Mesothelial cell of epicardium (in vitro differentiated cells): ENCODE measurements at regions not wholly inside any gene's neighbourhood (a gene's known extent, or its start where the extent isn't known, plus 50 kb on each side); places are given as distances from the start of the nearest gene placed in this dataset.
"Not testable (repeated sequence)": the region's sequence is repeated elsewhere in the genome, so short reads cannot be mapped to it uniquely, and the experiment has no call there.

Experiments
- DNase-seq, 2 experiments: peaks; one replicate each; pipeline ENCODE4 v3.0.0; 2021; ENCODE audit warnings: low spot score in 2 of 2; ENCODE audit not compliant: unreplicated experiment in 2 of 2
- H3K27ac Mint-ChIP-seq: 2 replicates; pipeline ENCODE4 v1.8.0; 2021; ENCODE audit warnings: mixed read lengths
- H3K27me3 Mint-ChIP-seq: 2 replicates; pipeline ENCODE4 v1.8.0; 2021; ENCODE audit warnings: low read depth, mixed read lengths
- H3K36me3 Mint-ChIP-seq: 2 replicates; pipeline ENCODE4 v1.8.0; 2021; ENCODE audit warnings: mixed read lengths
- H3K4me1 Mint-ChIP-seq: 2 replicates; pipeline ENCODE4 v1.8.0; 2021; ENCODE audit warnings: mixed read lengths
- H3K4me3 Mint-ChIP-seq: 2 replicates; pipeline ENCODE4 v1.8.0; 2021; ENCODE audit warnings: mild to moderate bottlenecking, moderate library complexity, mixed read lengths
- H3K9me3 Mint-ChIP-seq: 2 replicates; pipeline ENCODE4 v1.8.0; 2021; ENCODE audit warnings: mixed read lengths
- TF ChIP-seq, protein P1 (sequence below): fragments of 200-600 bp; sonication (generic); IDR thresholded peaks from one replicate; pipeline ENCODE4 v1.5.0; 2021; ENCODE audit warnings: antibody characterized with exemption; ENCODE audit not compliant: unreplicated experiment

DNA sequence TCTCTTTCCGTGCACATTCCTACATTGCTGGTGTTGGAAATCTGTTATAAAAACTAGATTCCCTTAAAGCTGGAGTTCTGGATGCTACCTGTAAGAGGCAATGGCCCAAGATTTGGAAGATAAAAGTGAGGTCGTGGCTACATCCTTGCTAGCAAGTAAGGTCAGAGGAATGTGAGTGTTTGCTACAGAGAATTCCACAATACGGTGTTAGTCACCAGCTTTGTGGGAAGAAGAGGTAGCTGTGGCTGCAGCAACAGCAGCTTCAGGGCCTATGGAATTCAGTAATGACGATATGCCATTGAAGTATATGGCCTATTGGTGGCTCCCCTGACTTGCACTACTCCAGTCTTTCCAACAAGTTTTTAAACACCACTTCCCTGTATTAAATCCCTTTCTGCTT lies 227.7 kb upstream of the TMEM260 start:
- Mint-ChIP-seq H3K27ac (no peak overlapping the region), H3K4me3 (no peak overlapping the region), H3K27me3 (peaks cover 20% of the 10 kb centered on the region), H3K36me3 (peaks cover 3% of the 10 kb centered on the region), H3K4me1 (no peaks in the 10 kb centered on the region), H3K9me3 (peaks cover 23% of the 10 kb centered on the region)
- TF ChIP-seq, protein P1, sequence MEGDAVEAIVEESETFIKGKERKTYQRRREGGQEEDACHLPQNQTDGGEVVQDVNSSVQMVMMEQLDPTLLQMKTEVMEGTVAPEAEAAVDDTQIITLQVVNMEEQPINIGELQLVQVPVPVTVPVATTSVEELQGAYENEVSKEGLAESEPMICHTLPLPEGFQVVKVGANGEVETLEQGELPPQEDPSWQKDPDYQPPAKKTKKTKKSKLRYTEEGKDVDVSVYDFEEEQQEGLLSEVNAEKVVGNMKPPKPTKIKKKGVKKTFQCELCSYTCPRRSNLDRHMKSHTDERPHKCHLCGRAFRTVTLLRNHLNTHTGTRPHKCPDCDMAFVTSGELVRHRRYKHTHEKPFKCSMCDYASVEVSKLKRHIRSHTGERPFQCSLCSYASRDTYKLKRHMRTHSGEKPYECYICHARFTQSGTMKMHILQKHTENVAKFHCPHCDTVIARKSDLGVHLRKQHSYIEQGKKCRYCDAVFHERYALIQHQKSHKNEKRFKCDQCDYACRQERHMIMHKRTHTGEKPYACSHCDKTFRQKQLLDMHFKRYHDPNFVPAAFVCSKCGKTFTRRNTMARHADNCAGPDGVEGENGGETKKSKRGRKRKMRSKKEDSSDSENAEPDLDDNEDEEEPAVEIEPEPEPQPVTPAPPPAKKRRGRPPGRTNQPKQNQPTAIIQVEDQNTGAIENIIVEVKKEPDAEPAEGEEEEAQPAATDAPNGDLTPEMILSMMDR, result no peak
- DNase-seq, result no peak

DNA sequence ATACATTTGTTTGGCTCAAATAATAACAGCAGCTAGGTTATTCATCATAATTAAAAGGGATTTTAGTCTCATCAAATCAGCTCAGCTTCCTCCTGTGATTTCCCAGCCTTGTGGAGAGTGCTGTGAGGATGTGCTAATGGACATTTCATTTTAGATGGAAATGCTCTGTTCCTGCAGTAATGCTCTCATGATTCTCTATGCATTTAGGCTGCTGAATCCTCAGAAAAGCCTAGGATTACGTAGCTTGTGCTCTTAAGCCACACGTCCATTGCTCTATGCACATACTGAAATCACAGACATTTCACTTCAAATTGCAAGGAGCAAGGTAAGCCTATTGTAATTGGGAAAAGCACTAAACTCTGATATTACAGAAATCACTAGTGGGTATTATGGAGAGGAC lies 226.6 kb upstream of the TMEM260 start:
- H3K4me1 Mint-ChIP-seq, result no peaks in the 10 kb centered on the region
- H3K4me3 Mint-ChIP-seq, result no peak overlapping the region
- TF ChIP-seq, protein P1, result no peak
- peaks cover 3% of the 10 kb centered on the region for H3K36me3 Mint-ChIP-seq
- no peak for DNase-seq
- peaks cover 22% of the 10 kb centered on the region for H3K9me3 Mint-ChIP-seq
- H3K27ac Mint-ChIP-seq, result no peak overlapping the region
- H3K27me3 Mint-ChIP-seq, result peaks cover 29% of the 10 kb centered on the region

DNA sequence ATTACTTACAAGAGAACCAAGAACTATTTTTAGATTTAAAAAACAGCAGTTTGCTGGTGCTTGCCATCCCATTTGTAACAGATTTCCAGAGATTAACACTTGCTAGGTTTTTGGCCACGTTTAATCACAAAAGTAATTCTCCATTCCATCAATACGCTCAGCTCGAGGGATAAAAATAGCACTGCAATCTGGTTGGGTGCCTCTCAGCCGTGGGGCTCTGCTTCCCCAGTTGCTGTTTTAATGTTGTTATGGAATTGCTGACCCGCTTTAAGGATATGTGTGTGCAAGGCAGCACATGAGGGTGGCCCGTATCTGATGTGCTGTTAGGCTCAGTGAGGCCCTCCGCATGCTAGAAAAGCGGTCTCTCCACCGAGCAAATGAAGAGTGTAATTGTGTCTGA lies 222.2 kb upstream of the TMEM260 start:
- no peaks in the 10 kb centered on the region for H3K4me1 Mint-ChIP-seq

DNA sequence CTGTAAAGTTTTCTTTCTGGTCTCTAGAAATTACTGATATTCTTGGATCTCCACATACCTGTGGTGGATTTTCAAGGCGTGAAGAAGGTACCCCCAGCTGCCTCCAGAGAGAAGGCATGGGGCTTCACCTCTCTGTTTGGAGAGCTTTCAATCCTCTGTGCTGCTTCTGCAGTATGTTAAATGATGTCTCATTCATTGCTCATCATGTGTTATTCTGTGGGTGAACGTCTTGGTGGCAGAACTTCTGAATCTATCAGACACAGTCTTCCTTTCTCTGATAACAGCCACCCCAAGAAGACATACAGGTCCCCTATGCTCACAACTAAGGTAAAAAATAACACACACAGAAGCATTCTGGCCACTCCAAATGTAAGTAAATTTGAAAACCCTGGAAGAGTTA lies 221.3 kb upstream of the TMEM260 start:
- H3K27ac Mint-ChIP-seq, result no peak overlapping the region
- peaks cover 6% of the 10 kb centered on the region for H3K9me3 Mint-ChIP-seq
- TF ChIP-seq, protein P1, result no peak
- no peak for DNase-seq
- H3K27me3 Mint-ChIP-seq, result peaks cover 52% of the 10 kb centered on the region
- no peaks in the 10 kb centered on the region for H3K36me3 Mint-ChIP-seq
- H3K4me3 Mint-ChIP-seq, result no peak overlapping the region
- H3K4me1 Mint-ChIP-seq, result no peaks in the 10 kb centered on the region

More for the DNA sequence above, 222.2 kb upstream of the TMEM260 start:
- H3K36me3 Mint-ChIP-seq, result no peaks in the 10 kb centered on the region
- H3K9me3 Mint-ChIP-seq, result peaks cover 2% of the 10 kb centered on the region
- peaks cover 48% of the 10 kb centered on the region for H3K27me3 Mint-ChIP-seq
- no peak for DNase-seq
- H3K4me3 Mint-ChIP-seq, result no peak overlapping the region
- TF ChIP-seq, protein P1, result no peak
- H3K27ac Mint-ChIP-seq, result no peak overlapping the region

DNA sequence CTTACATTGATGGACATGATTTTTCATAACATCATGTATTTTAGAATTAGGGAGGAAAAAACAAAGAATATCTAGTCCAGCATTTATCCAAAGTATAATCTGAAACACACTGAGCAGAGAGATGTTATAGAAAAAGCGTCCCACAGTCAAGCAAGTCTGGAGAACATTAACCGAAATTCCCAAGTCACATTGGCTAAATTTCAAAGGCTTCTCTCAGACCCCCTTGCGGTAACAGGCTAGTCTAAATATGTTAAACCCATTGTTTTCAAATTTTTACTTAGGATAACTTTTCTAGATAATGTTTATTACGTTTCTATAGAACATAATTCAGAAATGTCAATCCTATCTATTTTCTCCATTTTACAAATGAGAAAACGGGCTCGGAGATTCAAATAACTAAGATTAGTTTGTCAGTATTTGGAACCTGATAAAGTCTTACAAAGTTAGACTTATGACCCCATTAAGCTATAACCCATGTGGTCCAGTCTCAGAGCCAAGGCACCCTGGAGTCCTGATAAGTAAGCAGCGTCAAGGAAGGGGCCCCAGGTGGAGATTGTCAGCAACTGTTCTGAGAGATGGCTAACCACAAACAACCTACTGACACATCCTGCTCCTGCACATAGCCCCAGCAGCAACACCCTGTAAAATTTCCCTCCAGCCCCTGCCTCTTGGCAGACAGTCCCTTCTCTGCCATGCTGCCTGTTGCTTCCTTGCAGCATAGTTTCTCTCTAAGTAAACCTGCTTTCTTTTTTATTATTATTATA lies 220.6 kb upstream of the TMEM260 start:
- DNase-seq, result no peak
- Mint-ChIP-seq H3K27me3 (peaks cover 56% of the 10 kb centered on the region), H3K27ac (no peak overlapping the region), H3K9me3 (peaks cover 13% of the 10 kb centered on the region), H3K36me3 (no peaks in the 10 kb centered on the region), H3K4me3 (no peak overlapping the region), H3K4me1 (no peaks in the 10 kb centered on the region)
- TF ChIP-seq, protein P1, result no peak

DNA sequence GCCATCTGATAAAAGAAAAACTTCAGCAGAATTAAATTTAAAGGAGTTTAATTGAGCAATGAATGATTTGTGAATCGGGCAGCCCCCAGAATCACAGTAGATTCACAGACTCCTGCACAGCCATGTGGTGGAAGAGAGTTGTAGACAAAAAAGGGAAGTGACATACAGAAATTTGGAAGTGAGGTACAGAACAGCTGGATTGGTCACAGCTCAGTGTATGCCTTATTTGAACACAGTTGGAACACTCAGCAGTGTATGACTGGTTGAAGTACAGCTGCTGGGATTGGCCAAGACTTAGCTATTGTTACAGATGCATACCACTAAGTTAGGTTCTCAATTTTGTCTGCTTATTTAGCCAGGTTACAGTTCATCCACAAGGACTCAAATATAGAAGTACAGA lies 213.9 kb upstream of the TMEM260 start:
- Mint-ChIP-seq H3K27me3 (peaks cover 29% of the 10 kb centered on the region), H3K9me3 (peaks cover 26% of the 10 kb centered on the region)
- H3K4me3 Mint-ChIP-seq, DNase-seq, H3K27ac Mint-ChIP-seq, H3K4me1 Mint-ChIP-seq, H3K36me3 Mint-ChIP-seq: not testable (repeated sequence)
